Endothelial cell of umbilical vein (primary cell): ENCODE measurements at regions not wholly inside any gene's neighbourhood (a gene's known extent, or its start where the extent isn't known, plus 50 kb on each side); places are given as distances from the start of the nearest gene placed in this dataset.

ENCODE experiments used
- BruUV-seq: library from RNA; stranded (reverse); fragments of 400-500 nt; replicated peaks from 2 replicates; lab custom pipeline; 2021; lab: Mats Ljungman, UMichigan
- CTCF ChIA-PET: fragments of 300-600, 350-600 bp; sonication (Branson Sonifier 250); formaldehyde crosslinking; loops from one replicate; lab custom pipeline; 2021; ENCODE audit warnings: antibody characterized with exemption, inconsistent platforms; lab: Charles Lee
- POLR2A ChIA-PET: fragments of 300-600, 350-600 bp; sonication (Branson Sonifier 250); formaldehyde crosslinking; loops from one replicate; lab custom pipeline; 2021; ENCODE audit warnings: antibody characterized with exemption, inconsistent platforms; lab: Charles Lee
- DNase-seq: peaks from one replicate; pipeline ENCODE4 v3.0.0-alpha.2; 2011; ENCODE audit warnings: low read depth, low spot score
- FAIRE-seq: peaks from 2 replicates; lab custom pipeline; 2011; peaks lifted over from hg19 to GRCh38; lab: Jason Lieb, UNC
- H2AFZ ChIP-seq: 2 replicates; pipeline ENCODE4 v1.6.0; 2012; ENCODE audit warnings: low read depth, low read length, control low read depth, inconsistent platforms
- H3K27ac ChIP-seq: 2 replicates; pipeline ENCODE4 v1.5.1; 2011; ENCODE audit warnings: low read depth, mild to moderate bottlenecking, control low read depth, low read length, moderate library complexity; ENCODE audit not compliant: insufficient read depth
- H3K27me3 ChIP-seq, 2 experiments: 2 replicates each; pipeline versions ENCODE4 v1.6.0 to v1.6.1; 2011; ENCODE audit warnings: low read length in 2 of 2, mixed read lengths in 1 of 2; ENCODE audit not compliant: control insufficient read depth in 2 of 2, insufficient read depth in 2 of 2
- H3K36me3 ChIP-seq, 2 experiments: 2 replicates in 1 of 2; 3 replicates in 1 of 2; pipeline ENCODE4 v1.5.1; 2011; ENCODE audit warnings: low read length in 2 of 2, mild to moderate bottlenecking in 1 of 2, moderate library complexity in 1 of 2; ENCODE audit not compliant: control insufficient read depth in 2 of 2, insufficient read depth in 2 of 2; ENCODE audit errors: extremely low read depth in 1 of 2
- H3K4me1 ChIP-seq: 3 replicates; pipeline ENCODE4 v1.5.1; 2011; ENCODE audit warnings: mild to moderate bottlenecking, low read length; ENCODE audit not compliant: control insufficient read depth, insufficient read depth; ENCODE audit errors: extremely low read depth
- H3K4me2 ChIP-seq: 2 replicates; pipeline ENCODE4 v1.6.1; 2011; ENCODE audit warnings: low read length, control low read depth, mixed read lengths; ENCODE audit not compliant: insufficient read depth
- H3K4me3 ChIP-seq, 3 experiments: fragments of 200-600 bp in 1 of 3; sonication (generic), shearing (Covaris generic) in 1 of 3; replicated peaks in 1 of 3; 2 replicates each; pipeline ENCODE4 v1.5.1; 2011 to 2016; ENCODE audit warnings: control low read depth in 3 of 3, low read length in 3 of 3, mild to moderate bottlenecking in 2 of 3, inconsistent platforms in 1 of 3, low read depth in 1 of 3, moderate library complexity in 1 of 3; ENCODE audit not compliant: insufficient read depth in 1 of 3
- H3K79me2 ChIP-seq: 2 replicates; pipeline ENCODE4 v1.6.0; 2012; ENCODE audit warnings: low read length, inconsistent platforms; ENCODE audit not compliant: control insufficient read depth, insufficient read depth
- H3K9ac ChIP-seq: replicated peaks from 2 replicates; pipeline ENCODE3; 2011; ENCODE audit warnings: low read length, control low read depth; ENCODE audit not compliant: insufficient read depth; ENCODE audit errors: extremely low read depth
- H3K9me1 ChIP-seq: replicated peaks from 3 replicates; pipeline ENCODE4 v1.6.0; 2011; ENCODE audit warnings: mild to moderate bottlenecking, low read length; ENCODE audit not compliant: control insufficient read depth, insufficient read depth; ENCODE audit errors: extremely low read depth
- H3K9me3 ChIP-seq: replicated peaks from 2 replicates; pipeline ENCODE4 v1.5.1; 2012; ENCODE audit warnings: low read length, inconsistent platforms; ENCODE audit not compliant: control insufficient read depth, insufficient read depth
- H4K20me1 ChIP-seq: replicated peaks from 2 replicates; pipeline ENCODE3; 2011; ENCODE audit warnings: mild to moderate bottlenecking, low read length; ENCODE audit not compliant: control insufficient read depth, insufficient read depth; ENCODE audit errors: extremely low read depth
- CTCF ChIP-seq, 2 donors: IDR thresholded peaks; 1 replicate in 1 of 2; 2 replicates in 1 of 2; pipeline ENCODE4 v1.5.1; 2011; ENCODE audit warnings: low read length in 2 of 2, mild to moderate bottlenecking in 2 of 2, moderate library complexity in 2 of 2, control low read depth in 1 of 2, inconsistent platforms in 1 of 2, low read depth in 1 of 2; ENCODE audit not compliant: insufficient read depth in 1 of 2; ENCODE audit errors: extremely low read depth in 1 of 2
- EZH2 ChIP-seq: IDR thresholded peaks from 2 replicates; pipeline ENCODE4 v1.6.1; 2012; ENCODE audit warnings: borderline replicate concordance, low read depth, mild to moderate bottlenecking, moderate library complexity, low read length, inconsistent platforms; ENCODE audit not compliant: severe bottlenecking
- FOS ChIP-seq: IDR thresholded peaks from 2 replicates; pipeline ENCODE4 v1.6.1; 2011; ENCODE audit warnings: mild to moderate bottlenecking, low read length, moderate library complexity, borderline replicate concordance; ENCODE audit not compliant: insufficient read depth
- GATA2 ChIP-seq: IDR thresholded peaks from 2 replicates; pipeline ENCODE4 v1.7.0; 2011; ENCODE audit warnings: low read depth, mild to moderate bottlenecking, moderate library complexity, mixed read lengths, low read length; ENCODE audit not compliant: insufficient read length, insufficient read depth
- JUN ChIP-seq: IDR thresholded peaks from 2 replicates; pipeline ENCODE4 v1.6.1; 2011; ENCODE audit warnings: borderline replicate concordance, low read depth; ENCODE audit not compliant: insufficient read length, insufficient read depth
- MAX ChIP-seq: IDR thresholded peaks from 2 replicates; pipeline ENCODE4 v1.6.1; 2011; ENCODE audit not compliant: insufficient read depth, insufficient read length
- MYC ChIP-seq: IDR thresholded peaks from one replicate; pipeline ENCODE4 v1.6.1; 2011; ENCODE audit warnings: mild to moderate bottlenecking, low read depth, low read length
- POLR2A ChIP-seq: IDR thresholded peaks from 2 replicates; pipeline ENCODE4 v1.6.1; 2012; ENCODE audit warnings: low read depth, mild to moderate bottlenecking, control low read depth, low read length
- POLR2AphosphoS5 ChIP-seq: IDR thresholded peaks from 2 replicates; pipeline ENCODE4 v1.6.1; 2012; ENCODE audit warnings: low read depth, mild to moderate bottlenecking, control low read depth, low read length, moderate library complexity; ENCODE audit not compliant: insufficient read depth
- dilution Hi-C: fragments of 300-500 bp; cut with MboI; formaldehyde crosslinking; loops from one replicate; pipeline ENCODE4 v1.15.0; 2019; ENCODE audit warnings: low sequenced_read_pairs; ENCODE audit not compliant: extremely low pct_ligation_motif_present
- intact Hi-C: fragments of 100-400 bp; cut with micrococcal nuclease; formaldehyde crosslinking; loops from one replicate; pipeline ENCODE4 v1.10.0; 2022

GRCh38 chr16:59170099-59170712 is 436.1 kb upstream of the GOT2 start:
- FAIRE-seq (no peak), DNase-seq (no peak)
- no peak overlapping the region for H3K4me3 ChIP-seq
- POLR2A ChIA-PET: no interaction called here
- H3K9me1 ChIP-seq: no peaks in the 10 kb centered on the region
- dilution Hi-C loops: no loop called here
- no peak overlapping the region for H3K4me2 ChIP-seq
- no peak overlapping the region for H3K27ac ChIP-seq
- H4K20me1 ChIP-seq: no peaks in the 10 kb centered on the region
- H3K36me3 ChIP-seq: no peaks in the 10 kb centered on the region
- no peak overlapping the region for H3K9ac ChIP-seq
- no peaks in the 10 kb centered on the region for H3K79me2 ChIP-seq
- H3K4me1 ChIP-seq: no peaks in the 10 kb centered on the region
- H3K27me3 ChIP-seq: peaks cover 0 to 3% of the 10 kb centered on the region in 2 experiments
- TF ChIP-seq POLR2AphosphoS5: no peak
- no peak for TF ChIP-seq EZH2
- TF ChIP-seq FOS: no peak
- no peak for TF ChIP-seq MAX
- TF ChIP-seq MYC: no peak
- no peak for TF ChIP-seq POLR2A
- TF ChIP-seq JUN: no peak
- no peak for TF ChIP-seq CTCF (IDR thresholded peaks at IDR 0.05; ENCODE audit: extremely low read depth in 1 of 2, insufficient read depth in 1 of 2, low read depth in 1 of 2, low read length in 2 of 2)
- TF ChIP-seq GATA2: no peak
- no peaks in the 10 kb centered on the region for H3K9me3 ChIP-seq
- CTCF ChIA-PET: no interaction called here
- no peak overlapping the region for H2AFZ ChIP-seq
- BruUV-seq: no TSS peak
- intact Hi-C loops: no loop called here
